MM.1S (cell line): ENCODE measurements at regions not wholly inside any gene's neighbourhood (a gene's known extent, or its start where the extent isn't known, plus 50 kb on each side); places are given as distances from the start of the nearest gene placed in this dataset.

Source experiments
- DNase-seq: peaks from one replicate; pipeline ENCODE4 v3.0.0-alpha.2; 2015
- H2AFZ ChIP-seq: fragments of 300-600 bp; sonication (generic); 2 replicates; pipeline ENCODE4 v1.6.0; 2016; ENCODE audit warnings: antibody characterized with exemption, low read length
- H3F3A ChIP-seq: fragments of 300-600 bp; sonication (generic); 2 replicates; pipeline ENCODE4 v1.6.1; 2016; ENCODE audit warnings: mild to moderate bottlenecking, antibody characterized with exemption, low read length, moderate library complexity, mixed read lengths; ENCODE audit not compliant: insufficient read depth
- H3K27ac ChIP-seq: fragments of 300-600 bp; sonication (generic); 2 replicates; pipeline ENCODE4 v1.5.1; 2016; ENCODE audit warnings: mild to moderate bottlenecking, low read length
- H3K27me3 ChIP-seq: fragments of 300-600 bp; sonication (generic); replicated peaks from 2 replicates; pipeline ENCODE4 v1.6.0; 2016; ENCODE audit warnings: low read length; ENCODE audit not compliant: insufficient read depth
- H3K36me3 ChIP-seq: fragments of 300-600 bp; sonication (generic); replicated peaks from 2 replicates; pipeline ENCODE4 v1.6.1; 2016; ENCODE audit warnings: mild to moderate bottlenecking, low read length, mixed read lengths; ENCODE audit not compliant: insufficient read depth
- H3K4me1 ChIP-seq: fragments of 300-600 bp; sonication (generic); 2 replicates; pipeline ENCODE4 v1.6.1; 2016; ENCODE audit warnings: low read length, mixed read lengths
- H3K4me2 ChIP-seq: fragments of 300-600 bp; sonication (generic); 2 replicates; pipeline ENCODE4 v1.6.0; 2016; ENCODE audit warnings: low read depth, low read length
- H3K4me3 ChIP-seq: fragments of 300-600 bp; sonication (generic); 2 replicates; pipeline ENCODE4 v1.5.1; 2016; ENCODE audit warnings: low read length, mixed read lengths
- H3K79me2 ChIP-seq: fragments of 300-600 bp; sonication (generic); 2 replicates; pipeline ENCODE4 v1.6.1; 2016; ENCODE audit warnings: mixed run types, low read length, mixed read lengths
- H3K9ac ChIP-seq: fragments of 300-600 bp; sonication (generic); 2 replicates; pipeline ENCODE4 v1.6.1; 2016; ENCODE audit warnings: low read length, mixed read lengths
- H3K9me2 ChIP-seq: fragments of 300-600 bp; sonication (generic); replicated peaks from 2 replicates; pipeline ENCODE4 v1.6.1; 2016; ENCODE audit warnings: mild to moderate bottlenecking, low read length, mixed read lengths; ENCODE audit not compliant: insufficient read depth
- H3K9me3 ChIP-seq: fragments of 300-600 bp; sonication (generic); replicated peaks from 2 replicates; pipeline ENCODE4 v1.6.1; 2016; ENCODE audit warnings: mild to moderate bottlenecking, low read length, mixed read lengths; ENCODE audit not compliant: insufficient read depth
- H4K20me1 ChIP-seq: fragments of 300-600 bp; sonication (generic); 2 replicates; pipeline ENCODE4 v1.6.1; 2016; ENCODE audit warnings: mild to moderate bottlenecking, low read length, moderate library complexity, mixed read lengths; ENCODE audit not compliant: insufficient read depth
- CTCF ChIP-seq: fragments of 300-600 bp; sonication (generic); IDR thresholded peaks from 2 replicates; pipeline ENCODE4 v1.5.1; 2016; ENCODE audit warnings: antibody characterized with exemption, low read length, mixed read lengths
- EZH2 ChIP-seq: fragments of 300-600 bp; sonication (generic); optimal IDR thresholded peaks from 2 replicates; pipeline ENCODE3; 2017; ENCODE audit warnings: low read depth, mild to moderate bottlenecking, antibody characterized with exemption, low read length, mixed read lengths
- EZH2phosphoT487 ChIP-seq: fragments of 300-600 bp; sonication (generic); IDR thresholded peaks from 2 replicates; pipeline ENCODE4 v1.6.1; 2018; ENCODE audit warnings: antibody characterized with exemption, low read length

DNA sequence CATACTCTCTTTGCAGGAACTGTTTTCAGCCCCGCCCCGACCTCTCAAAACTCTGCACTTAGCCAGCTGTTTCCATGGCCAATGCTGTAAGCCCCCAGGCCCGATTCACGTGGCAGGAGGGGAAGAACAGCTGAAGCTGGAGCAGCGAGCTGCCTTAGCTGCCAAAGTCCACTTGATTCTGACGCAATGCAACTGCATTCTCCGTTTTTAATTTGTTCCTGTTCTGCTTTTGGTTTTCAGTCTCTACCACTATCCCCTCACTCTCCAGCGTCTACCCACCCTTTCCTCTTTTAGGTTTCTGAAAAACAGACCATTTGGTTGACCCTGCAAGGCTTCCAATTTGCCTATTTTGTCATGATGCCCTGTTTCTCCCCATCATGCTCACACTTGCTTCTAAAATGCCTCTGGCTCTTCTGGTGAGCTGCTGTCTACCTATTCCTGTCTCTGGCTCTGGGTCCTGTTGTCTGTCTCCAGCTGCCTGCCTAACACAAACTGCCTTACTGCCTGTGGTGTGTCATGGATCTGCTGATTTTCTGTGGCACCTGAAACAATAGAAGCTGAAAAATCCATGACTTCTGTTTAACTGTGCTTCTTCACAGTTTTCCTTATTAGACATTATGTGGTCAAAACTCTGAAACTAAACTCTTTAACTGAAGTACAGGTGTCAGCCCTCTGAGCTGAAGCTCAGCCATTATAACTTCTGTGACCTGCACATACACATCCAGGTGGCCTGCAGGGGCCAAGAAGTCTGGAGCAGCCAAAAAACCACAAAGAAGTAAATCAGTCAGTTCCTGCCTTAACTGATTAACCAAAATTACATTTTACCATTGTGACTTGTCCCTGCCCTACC lies 160.5 kb upstream of the AGTR2 start:
- peak; percentile 91 for DNase-seq
- H3K27ac ChIP-seq = peak overlapping the region; percentile 93; the same call in 1 of the 2 replicates

GRCh38 chrX:116010939-116011338 lies 159.6 kb upstream of the AGTR2 start:
- Histone ChIP-seq H3K4me1 (peaks cover 21% of the 10 kb centered on the region), H3K9me2 (no peaks in the 10 kb centered on the region), H3K9me3 (no peaks in the 10 kb centered on the region), H3K4me3 (no peak overlapping the region), H3F3A (peaks cover 17% of the 10 kb centered on the region), H3K4me2 (peak overlapping the region; percentile 72; the same call in 1 of the 2 replicates), H3K79me2 (no peaks in the 10 kb centered on the region), H3K9ac (no peak overlapping the region), H3K36me3 (no peaks in the 10 kb centered on the region), H4K20me1 (no peaks in the 10 kb centered on the region), H2AFZ (peak overlapping the region; percentile 31; the same call in 1 of the 2 replicates), H3K27me3 (no peaks in the 10 kb centered on the region), H3K27ac (peak overlapping the region; percentile 93; the same call in 1 of the 2 replicates)
- TF ChIP-seq EZH2phosphoT487 (no peak), EZH2 (no peak), CTCF (no peak)
- no peak for DNase-seq

More for the DNA sequence above, 160.5 kb upstream of the AGTR2 start:
- H3K9me3 ChIP-seq = no peaks in the 10 kb centered on the region
- peaks cover 17% of the 10 kb centered on the region for H3F3A ChIP-seq
- peak overlapping the region; percentile 72 for H3K4me2 ChIP-seq
- H3K9ac ChIP-seq = peak overlapping the region; percentile 53; the same call in 1 of the 2 replicates
- no peaks in the 10 kb centered on the region for H4K20me1 ChIP-seq
- peak overlapping the region; percentile 51 for H2AFZ ChIP-seq
- peaks cover 21% of the 10 kb centered on the region for H3K4me1 ChIP-seq
- no peak for TF ChIP-seq EZH2phosphoT487
- TF ChIP-seq CTCF = no peak
- TF ChIP-seq EZH2 = no peak
- H3K79me2 ChIP-seq = no peaks in the 10 kb centered on the region
- no peaks in the 10 kb centered on the region for H3K36me3 ChIP-seq
- H3K4me3 ChIP-seq = peak overlapping the region; percentile 48
- no peaks in the 10 kb centered on the region for H3K27me3 ChIP-seq
- no peaks in the 10 kb centered on the region for H3K9me2 ChIP-seq

DNA sequence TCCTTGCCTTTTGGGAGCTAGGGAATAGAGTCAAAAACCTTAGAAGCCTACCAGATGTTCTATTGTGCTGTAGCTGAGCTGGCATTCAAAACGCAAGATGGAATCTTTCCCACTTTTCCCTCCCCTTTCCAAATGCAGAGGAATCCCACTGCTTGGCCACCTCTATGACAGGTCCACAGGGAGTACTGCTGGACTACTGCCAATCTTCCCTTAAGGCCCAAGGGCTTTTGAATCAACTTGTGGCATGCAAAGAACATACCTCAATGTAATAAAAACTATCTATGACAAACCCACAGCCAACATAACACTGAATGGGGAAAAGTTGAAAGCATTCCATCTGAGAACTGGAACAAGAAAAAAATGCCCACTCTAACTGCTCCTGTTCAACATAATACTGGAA lies 139.2 kb upstream of the AGTR2 start:
- H3K4me1 ChIP-seq = no peaks in the 10 kb centered on the region
- no peaks in the 10 kb centered on the region for H3K79me2 ChIP-seq
- no peak overlapping the region for H3K4me2 ChIP-seq
- H2AFZ ChIP-seq = no peak overlapping the region
- no peak for DNase-seq
- H3K36me3 ChIP-seq = no peaks in the 10 kb centered on the region
- H3F3A ChIP-seq = no peaks in the 10 kb centered on the region
- TF ChIP-seq EZH2 = no peak
- no peak for TF ChIP-seq CTCF
- TF ChIP-seq EZH2phosphoT487 = no peak
- H4K20me1 ChIP-seq = no peaks in the 10 kb centered on the region
- H3K27me3 ChIP-seq = no peaks in the 10 kb centered on the region
- no peaks in the 10 kb centered on the region for H3K9me2 ChIP-seq
- H3K9me3 ChIP-seq = no peaks in the 10 kb centered on the region
- H3K9ac ChIP-seq = no peak overlapping the region
- no peak overlapping the region for H3K4me3 ChIP-seq
- no peak overlapping the region for H3K27ac ChIP-seq
